PC-9 (cell line): ENCODE measurements at regions not wholly inside any gene's neighbourhood (a gene's known extent, or its start where the extent isn't known, plus 50 kb on each side); places are given as distances from the start of the nearest gene placed in this dataset.

Source experiments
- CTCF ChIP-seq: fragments of 200-600 bp; sonication (generic); conservative IDR thresholded peaks from 2 replicates; pipeline ENCODE4 v1.6.1; 2017; ENCODE audit warnings: mixed run types, antibody characterized with exemption, mild to moderate bottlenecking, moderate library complexity
- EZH2 ChIP-seq: fragments of 200-600 bp; sonication (generic); IDR thresholded peaks from 2 replicates; pipeline ENCODE4 v1.8.0; 2017; ENCODE audit warnings: antibody characterized with exemption, low read depth

DNA sequence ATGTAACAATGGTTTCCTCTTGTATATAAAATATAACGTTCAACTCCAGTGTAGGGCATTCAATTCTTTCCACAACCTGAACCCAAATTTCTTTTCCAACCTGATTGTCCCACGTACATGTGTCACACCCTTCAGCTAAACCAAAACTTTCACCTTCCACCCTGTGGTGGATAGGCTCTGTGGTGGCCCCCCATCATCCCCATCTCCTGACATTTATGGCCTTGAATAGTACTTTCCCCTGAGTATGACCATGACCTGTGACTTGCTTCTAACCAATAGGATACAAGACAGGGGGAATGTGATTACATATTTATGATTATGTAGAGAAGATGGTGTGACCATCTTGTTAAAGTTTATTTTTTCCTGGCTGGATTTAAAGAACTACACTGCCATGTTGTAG, 377.0 kb downstream of the PTPRC start:
- TF ChIP-seq CTCF (no peak), EZH2 (no peak)
